Tibial nerve (tissue), 4 donors: ENCODE measurements at regions not wholly inside any gene's neighbourhood (a gene's known extent, or its start where the extent isn't known, plus 50 kb on each side); places are given as distances from the start of the nearest gene placed in this dataset.
"Not testable (repeated sequence)": the region's sequence is repeated elsewhere in the genome, so short reads cannot be mapped to it uniquely, and the experiment has no call there.

Experiments
- DNase-seq, 2 donors: peaks; one replicate each; pipeline ENCODE4 v3.0.0-alpha.2; 2019; ENCODE audit warnings: low spot score in 2 of 2
- H3K27ac ChIP-seq, 4 donors: fragments of 200-600 bp; sonication (generic) in 3 of 4; one replicate each; pipeline ENCODE4 v1.5.1; 2017 to 2019; ENCODE audit warnings: mild to moderate bottlenecking in 1 of 4
- H3K27me3 ChIP-seq, 2 donors: fragments of 200-600 bp; sonication (generic) in 1 of 2; one replicate each; pipeline versions ENCODE4 v1.5.1 to v1.6.0; 2017 to 2019
- H3K36me3 ChIP-seq, 3 donors: fragments of 200-600 bp; sonication (generic); one replicate each; pipeline ENCODE4 v1.5.1; 2018 to 2019
- H3K4me1 ChIP-seq, 4 donors: fragments of 200-600 bp; sonication (generic) in 3 of 4; one replicate each; pipeline ENCODE4 v1.5.1; 2017 to 2019
- H3K4me3 ChIP-seq, 4 donors: fragments of 200-600 bp; sonication (generic) in 3 of 4; one replicate each; pipeline ENCODE4 v1.5.1; 2017 to 2019; ENCODE audit warnings: mild to moderate bottlenecking in 1 of 4, moderate library complexity in 1 of 4
- H3K9me3 ChIP-seq, 4 donors: fragments of 200-600 bp; sonication (generic) in 3 of 4; one replicate each; pipeline ENCODE4 v1.5.1; 2017 to 2019
- CTCF ChIP-seq, 5 experiments: fragments of 200-600 bp in 3 of 5; fragments of 450-650 bp in 2 of 5; sonication (generic) in 3 of 5; IDR thresholded peaks; one replicate each; pipeline ENCODE4 v1.5.1; 2016 to 2019; ENCODE audit warnings: antibody characterized with exemption in 5 of 5, mild to moderate bottlenecking in 3 of 5, moderate library complexity in 2 of 5
- EP300 ChIP-seq, 2 donors: sonication (generic); formaldehyde crosslinking; IDR thresholded peaks; one replicate each; pipeline ENCODE4 v1.6.1; 2017; ENCODE audit warnings: antibody characterized with exemption in 2 of 2, mild to moderate bottlenecking in 1 of 2
- POLR2A ChIP-seq, 2 donors: fragments of 450-650 bp; IDR thresholded peaks; one replicate each; pipeline ENCODE4 v1.6.1; 2017; ENCODE audit warnings: antibody characterized with exemption in 2 of 2, mild to moderate bottlenecking in 2 of 2, moderate library complexity in 2 of 2
- WGBS, 2 donors: methylation state at CpG; one replicate each; pipeline ENCODE4 v1.1.5; 2018; 5-methylcytosine and 5-hydroxymethylcytosine counted together

- Histone ChIP-seq H3K36me3 (no peaks in the 10 kb centered on the region), H3K9me3 (peaks cover 0 to 4% (median 0%) of the 10 kb centered on the region in 4 donors), H3K4me3 (no peak overlapping the region), H3K27ac (no peak overlapping the region), H3K27me3 (no peaks in the 10 kb centered on the region), H3K4me1 (no peaks in the 10 kb centered on the region)
- 80 to 88% methylated on average over 10 of the region's 10 CpGs for WGBS, 2 donors
- TF ChIP-seq CTCF (IDR thresholded peaks at IDR 0.05) = no peak
- no peak for TF ChIP-seq EP300 (IDR thresholded peaks at IDR 0.05)
- no peak for TF ChIP-seq POLR2A (IDR thresholded peaks at IDR 0.05)
- no peak for DNase-seq
Observed at GRCh38 chr5:116862632-116863455, 288.2 kb upstream of the SEMA6A start.

- no peak overlapping the region for H3K4me3 ChIP-seq
- H3K27me3 ChIP-seq = no peaks in the 10 kb centered on the region
- WGBS, 2 donors = 84 to 88% methylated on average over 2 of the region's 2 CpGs
- H3K27ac ChIP-seq = no peak overlapping the region
- TF ChIP-seq EP300 (IDR thresholded peaks at IDR 0.05) = no peak
- TF ChIP-seq CTCF (IDR thresholded peaks at IDR 0.05) = no peak
- TF ChIP-seq POLR2A (IDR thresholded peaks at IDR 0.05) = no peak
- H3K9me3 ChIP-seq = peaks cover 0 to 4% (median 0%) of the 10 kb centered on the region in 4 donors
- DNase-seq = no peak
- H3K36me3 ChIP-seq = no peaks in the 10 kb centered on the region
- no peaks in the 10 kb centered on the region for H3K4me1 ChIP-seq
Observed at GRCh38 chr5:116861666-116862065, 287.0 kb upstream of the SEMA6A start.

- no peaks in the 10 kb centered on the region for H3K36me3 ChIP-seq
- H3K4me1 ChIP-seq = no peaks in the 10 kb centered on the region
- H3K4me3 ChIP-seq = no peak overlapping the region
- H3K9me3 ChIP-seq = peaks cover 0 to 4% (median 0%) of the 10 kb centered on the region in 4 donors
- no peaks in the 10 kb centered on the region for H3K27me3 ChIP-seq
- H3K27ac ChIP-seq = no peak overlapping the region
- WGBS, 2 donors = 91 to 95% methylated on average over 3 of the region's 3 CpGs
- no peak for DNase-seq
- no peak for TF ChIP-seq EP300 (IDR thresholded peaks at IDR 0.05)
- TF ChIP-seq CTCF (IDR thresholded peaks at IDR 0.05) = no peak
- no peak for TF ChIP-seq POLR2A (IDR thresholded peaks at IDR 0.05)
Observed at GRCh38 chr5:116861097-116861496, 286.5 kb upstream of the SEMA6A start.

- Histone ChIP-seq H3K36me3 (no peaks in the 10 kb centered on the region), H3K9me3 (peaks cover 0 to 4% (median 0%) of the 10 kb centered on the region in 4 donors), H3K27ac (no peak overlapping the region), H3K27me3 (no peaks in the 10 kb centered on the region), H3K4me3 (no peak overlapping the region), H3K4me1 (no peaks in the 10 kb centered on the region)
- no peak for DNase-seq
- WGBS, 2 donors = 60 to 61% methylated on average over 4 of the region's 4 CpGs
- TF ChIP-seq EP300 (IDR thresholded peaks at IDR 0.05) (no peak), POLR2A (IDR thresholded peaks at IDR 0.05) (no peak), CTCF (IDR thresholded peaks at IDR 0.05) (no peak)
Observed at GRCh38 chr5:116859666-116860320, 285.2 kb upstream of the SEMA6A start.

GRCh38 chr5:116858705-116859333 lies 284.2 kb upstream of the SEMA6A start:
- Histone ChIP-seq H3K9me3 (peaks cover 0 to 4% (median 0%) of the 10 kb centered on the region in 4 donors), H3K27me3 (no peaks in the 10 kb centered on the region), H3K27ac (no peak overlapping the region), H3K4me1 (no peaks in the 10 kb centered on the region), H3K4me3 (no peak overlapping the region), H3K36me3 (no peaks in the 10 kb centered on the region)
- DNase-seq = no peak
- 84 to 86% methylated on average over 4 of the region's 4 CpGs for WGBS, 2 donors
- no peak for TF ChIP-seq CTCF (IDR thresholded peaks at IDR 0.05)
- no peak for TF ChIP-seq EP300 (IDR thresholded peaks at IDR 0.05)
- TF ChIP-seq POLR2A (IDR thresholded peaks at IDR 0.05) = no peak

GRCh38 chr5:116858020-116858419 lies 283.4 kb upstream of the SEMA6A start:
- not testable (repeated sequence) for H3K27me3 ChIP-seq, H3K9me3 ChIP-seq, H3K4me3 ChIP-seq, DNase-seq, H3K27ac ChIP-seq, H3K36me3 ChIP-seq, H3K4me1 ChIP-seq
- 92 to 96% methylated on average over 4 of the region's 4 CpGs for WGBS, 2 donors
